GM12878 (cell line): ENCODE measurements at regions not wholly inside any gene's neighbourhood (a gene's known extent, or its start where the extent isn't known, plus 50 kb on each side); places are given as distances from the start of the nearest gene placed in this dataset.
"Not testable (repeated sequence)": the region's sequence is repeated elsewhere in the genome, so short reads cannot be mapped to it uniquely, and the experiment has no call there.

ENCODE experiments used
- ATAC-seq: fragments of 200-7000 bp; cut with Tn5 transposase; 3 replicates; pipeline ENCODE4 v1.9.1; 2020; ENCODE audit warnings: mild to moderate bottlenecking, moderate library complexity
- BruUV-seq: library from RNA; stranded (reverse); fragments of 400-500 nt; replicated peaks from 2 replicates; lab custom pipeline; 2021; lab: Mats Ljungman, UMichigan
- CTCF ChIA-PET: fragments of 300-600 bp; sonication (Branson Sonifier 250); formaldehyde crosslinking; extraction: SDS; loops from one replicate; lab custom pipeline; 2021; ENCODE audit warnings: inconsistent platforms; lab: Yijun Ruan, JAX
- POLR2A ChIA-PET: fragments of 350-600 bp; formaldehyde crosslinking; extraction: SDS; loops from one replicate; lab custom pipeline; 2021; ENCODE audit warnings: inconsistent platforms; lab: Charles Lee
- RAD21 ChIA-PET: fragments of 300-600 bp; sonication (Branson Sonifier 250); formaldehyde crosslinking; loops from one replicate; lab custom pipeline; 2023; ENCODE audit warnings: antibody characterized with exemption; ENCODE audit not compliant: unreplicated experiment; lab: Charles Lee
- SMC1A ChIA-PET: fragments of 300-600 bp; sonication (Branson Sonifier 250); formaldehyde crosslinking; loops from one replicate; lab custom pipeline; 2023; ENCODE audit not compliant: unreplicated experiment, uncharacterized antibody; lab: Charles Lee
- DNase-seq: peaks from one replicate; pipeline ENCODE4 v3.0.0-alpha.2; 2011; ENCODE audit warnings: low read depth, low spot score
- FAIRE-seq: peaks from 3 replicates; lab custom pipeline; 2011; peaks lifted over from hg19 to GRCh38; lab: Jason Lieb, UNC
- H2AFZ ChIP-seq: 2 replicates; pipeline ENCODE4 v1.6.0; 2011; ENCODE audit warnings: low read depth, low read length, control low read depth; ENCODE audit not compliant: control insufficient read depth
- H3K27ac ChIP-seq: 2 replicates; pipeline ENCODE4 v1.5.1; 2011; ENCODE audit warnings: control low read depth; ENCODE audit not compliant: control insufficient read depth, insufficient read depth
- H3K27me3 ChIP-seq, 2 experiments: replicated peaks in 1 of 2; 2 replicates each; pipeline versions ENCODE4 v1.6.0 to v1.6.1; 2011; ENCODE audit warnings: low read length in 1 of 2; ENCODE audit not compliant: control insufficient read depth in 2 of 2, insufficient read depth in 2 of 2
- H3K36me3 ChIP-seq, 2 experiments: 2 replicates each; pipeline ENCODE4 v1.5.1; 2011; ENCODE audit warnings: low read length in 1 of 2; ENCODE audit not compliant: control insufficient read depth in 2 of 2, insufficient read depth in 2 of 2
- H3K4me1 ChIP-seq: 2 replicates; pipeline ENCODE4 v1.6.1; 2011; ENCODE audit warnings: mild to moderate bottlenecking, low read length, moderate library complexity, mixed read lengths; ENCODE audit not compliant: control insufficient read depth, insufficient read depth
- H3K4me2 ChIP-seq: 2 replicates; pipeline ENCODE4 v1.6.0; 2011; ENCODE audit warnings: control low read depth; ENCODE audit not compliant: control insufficient read depth, insufficient read depth
- H3K4me3 ChIP-seq: fragments of 200-600 bp; sonication (generic); 2 replicates; pipeline ENCODE4 v1.5.1; 2016
- H3K79me2 ChIP-seq: 2 replicates; pipeline ENCODE4 v1.6.0; 2011; ENCODE audit warnings: low read length; ENCODE audit not compliant: control insufficient read depth, insufficient read depth
- H3K9ac ChIP-seq: 2 replicates; pipeline ENCODE4 v1.8.0; 2011; ENCODE audit warnings: low read length, control low read depth, mixed read lengths; ENCODE audit not compliant: control insufficient read depth, insufficient read depth
- H3K9me3 ChIP-seq: replicated peaks from 3 replicates; pipeline ENCODE4 v1.5.1; 2011; ENCODE audit warnings: mild to moderate bottlenecking, low read length; ENCODE audit not compliant: control insufficient read depth, insufficient read depth
- H4K20me1 ChIP-seq: 2 replicates; pipeline ENCODE4 v1.6.0; 2011; ENCODE audit not compliant: control insufficient read depth, insufficient read depth
- ATF3 ChIP-seq: IDR thresholded peaks from 2 replicates; pipeline ENCODE4 v1.6.1; 2011; ENCODE audit warnings: low read depth, mild to moderate bottlenecking, low read length, moderate library complexity, borderline replicate concordance; ENCODE audit errors: extremely low read depth
- CTCF ChIP-seq, 3 experiments: IDR thresholded peaks in 2 of 3; conservative IDR thresholded peaks in 1 of 3; 2 replicates each; pipeline ENCODE4 v1.5.1; 2011; ENCODE audit warnings: low read depth in 3 of 3, low read length in 3 of 3, mild to moderate bottlenecking in 3 of 3, control low read depth in 2 of 3, moderate library complexity in 2 of 3, inconsistent platforms in 1 of 3, mixed read lengths in 1 of 3; ENCODE audit not compliant: control insufficient read depth in 2 of 3, insufficient read depth in 1 of 3; ENCODE audit errors: extremely low read depth in 1 of 3
- WGBS: methylation state at CpG from one replicate; pipeline ENCODE4 v1.1.6; 2016; ENCODE audit warnings: low lambda C conversion rate; ENCODE audit not compliant: insufficient replicate concordance, insufficient coverage; ENCODE audit errors: missing lambda C conversion rate; 5-methylcytosine and 5-hydroxymethylcytosine counted together
- in situ Hi-C: fragments of 300-500 bp; cut with MboI; formaldehyde crosslinking; loops from 9 replicates; pipeline ENCODE4 v1.14.3; 2018; ENCODE audit warnings: mixed read lengths
- intact Hi-C: fragments of 100-400 bp; cut with micrococcal nuclease; formaldehyde crosslinking; loops from one replicate; pipeline ENCODE4 v1.14.2; 2022; ENCODE audit not compliant: unreplicated experiment

- TF ChIP-seq ATF3: no peak
- TF ChIP-seq, all 136 proteins: peak for 0
Measured at GRCh38 chr9:26637101-26637500, 255.5 kb downstream of the CAAP1 start (continued).

DNA sequence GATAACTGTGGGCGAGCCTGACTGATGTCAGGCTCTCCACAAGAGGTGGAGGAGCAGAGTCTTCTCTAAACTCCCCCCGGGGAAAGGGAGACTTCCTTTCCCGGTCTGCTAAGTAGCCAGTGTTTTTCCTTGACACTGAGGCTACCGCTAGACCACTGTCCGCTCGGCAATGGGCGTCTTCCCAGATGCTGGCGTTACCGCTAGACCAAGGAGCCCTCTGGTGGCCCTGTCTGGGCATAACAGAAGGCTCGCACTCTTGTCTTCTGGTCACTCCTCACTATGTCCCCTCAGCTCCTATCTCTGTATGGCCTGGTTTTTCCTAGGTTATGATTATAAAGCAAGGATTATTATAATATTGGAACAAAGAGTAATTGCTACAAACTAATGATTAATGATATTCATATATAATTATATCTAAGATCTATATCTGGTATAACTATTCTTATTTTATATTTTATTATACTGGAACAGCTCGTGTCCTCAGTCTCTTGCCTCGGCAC is 278.7 kb downstream of the CAAP1 start:
- H3K4me1 ChIP-seq, H3K4me3 ChIP-seq, H3K36me3 ChIP-seq, H3K9me3 ChIP-seq, POLR2A ChIA-PET, H3K27me3 ChIP-seq, H4K20me1 ChIP-seq, H3K27ac ChIP-seq, H3K4me2 ChIP-seq, SMC1A ChIA-PET, FAIRE-seq, H3K79me2 ChIP-seq, H3K9ac ChIP-seq, DNase-seq, in situ Hi-C loops, BruUV-seq, H2AFZ ChIP-seq: not testable (repeated sequence)
- intact Hi-C loops: loop anchor here (1.0 kb wide), 1 partner anchor 650 kb away; no protein-coding TSS in a partner anchor
- 23% methylated on average over 9 of the region's 12 CpGs for WGBS
- RAD21 ChIA-PET: interaction anchor here (0.8 kb wide), 1 partner anchor 649 kb away, joined by 3 read pairs; no protein-coding TSS in a partner anchor
- ATAC-seq: peak; percentile 41; the same call in 2 of the 3 replicates
- CTCF ChIA-PET: interaction anchor here (1.1 to 1.2 kb wide), 2 partner anchors 11 to 649 kb away, joined by 5 read pairs; no protein-coding TSS in a partner anchor
- TF ChIP-seq CTCF (IDR thresholded peaks at IDR 0.05 in 2 of 3, conservative IDR thresholded peaks at IDR 0.05 in 1 of 3; ENCODE audit: control insufficient read depth in 2 of 3, extremely low read depth in 1 of 3, insufficient read depth in 1 of 3, low read depth in 3 of 3, low read length in 3 of 3): peak; percentile 4 to 37 (median 32); a peak in 2 of 6 replicates
